SIG-M5 (cell line): ENCODE measurements at regions not wholly inside any gene's neighbourhood (a gene's known extent, or its start where the extent isn't known, plus 50 kb on each side); places are given as distances from the start of the nearest gene placed in this dataset.
"Not testable (repeated sequence)": the region's sequence is repeated elsewhere in the genome, so short reads cannot be mapped to it uniquely, and the experiment has no call there.

Experiments
- DNase-seq: peaks from one replicate; lab custom pipeline; 2025; lab: John Stamatoyannopoulos, UW

GRCh38 chr11:28815110-28815509, 706.9 kb downstream of the METTL15 start:
- no peak for DNase-seq

- DNase-seq: no peak
Observed at GRCh38 chr11:28808771-28809170, 700.6 kb downstream of the METTL15 start.

GRCh38 chr11:28799316-28799715, 691.1 kb downstream of the METTL15 start:
- DNase-seq: no peak

- no peak for DNase-seq
Observed at GRCh38 chr11:28798286-28798685, 690.1 kb downstream of the METTL15 start.

GRCh38 chr11:28797536-28797935, 689.3 kb downstream of the METTL15 start:
- DNase-seq: no peak

GRCh38 chr11:28794405-28794804, 686.2 kb downstream of the METTL15 start:
- DNase-seq: no peak

GRCh38 chr11:28793282-28793738, 685.1 kb downstream of the METTL15 start:
- DNase-seq: no peak

- DNase-seq: no peak
Observed at GRCh38 chr11:28792856-28793255, 684.7 kb downstream of the METTL15 start.

GRCh38 chr11:28787897-28788296, 679.7 kb downstream of the METTL15 start:
- not testable (repeated sequence) for DNase-seq

- no peak for DNase-seq
Observed at GRCh38 chr11:28777126-28777525, 668.9 kb downstream of the METTL15 start.

GRCh38 chr11:28773606-28774005, 665.4 kb downstream of the METTL15 start:
- no peak for DNase-seq

GRCh38 chr11:28770806-28771205, 662.6 kb downstream of the METTL15 start:
- no peak for DNase-seq

GRCh38 chr11:28767574-28767973, 659.4 kb downstream of the METTL15 start:
- no peak for DNase-seq

- DNase-seq: no peak
Observed at GRCh38 chr11:28763876-28764275, 655.7 kb downstream of the METTL15 start.

- DNase-seq: no peak
Observed at GRCh38 chr11:28763151-28763550, 655.0 kb downstream of the METTL15 start.

GRCh38 chr11:28760676-28761390, 652.6 kb downstream of the METTL15 start:
- no peak for DNase-seq

GRCh38 chr11:28759311-28759710, 651.1 kb downstream of the METTL15 start:
- DNase-seq: no peak

GRCh38 chr11:28757725-28758515, 649.7 kb downstream of the METTL15 start:
- DNase-seq: no peak

GRCh38 chr11:28756977-28757376, 648.8 kb downstream of the METTL15 start:
- DNase-seq: no peak

GRCh38 chr11:28743061-28743550, 634.9 kb downstream of the METTL15 start:
- DNase-seq: no peak

GRCh38 chr11:28739489-28740280, 631.5 kb downstream of the METTL15 start:
- DNase-seq: no peak

GRCh38 chr11:28738549-28738948, 630.4 kb downstream of the METTL15 start:
- DNase-seq: no peak
